Sigmoid colon (tissue), 6 donors: ENCODE measurements at regions not wholly inside any gene's neighbourhood (a gene's known extent, or its start where the extent isn't known, plus 50 kb on each side); places are given as distances from the start of the nearest gene placed in this dataset.

Source experiments
- DNase-seq: peaks from one replicate; pipeline ENCODE4 v3.0.0-alpha.2; 2019
- H3K27ac ChIP-seq, 4 donors: fragments of 200-600 bp; sonication (generic); one replicate each; pipeline ENCODE4 v1.5.1; 2016 to 2019; ENCODE audit warnings: mild to moderate bottlenecking in 1 of 4
- H3K27me3 ChIP-seq, 3 donors: fragments of 200-600 bp; sonication (generic); one replicate each; pipeline ENCODE4 v1.5.1; 2019; ENCODE audit warnings: mild to moderate bottlenecking in 1 of 3
- H3K36me3 ChIP-seq, 4 donors: fragments of 200-600 bp; sonication (generic); one replicate each; pipeline ENCODE4 v1.5.1; 2016 to 2019
- H3K4me1 ChIP-seq, 4 donors: fragments of 200-600 bp; sonication (generic); one replicate each; pipeline ENCODE4 v1.5.1; 2017 to 2019
- H3K4me3 ChIP-seq, 4 donors: fragments of 200-600 bp; sonication (generic); one replicate each; pipeline ENCODE4 v1.5.1; 2017 to 2019; ENCODE audit warnings: mild to moderate bottlenecking in 2 of 4, moderate library complexity in 1 of 4
- H3K9me3 ChIP-seq, 4 donors: fragments of 200-600 bp in 3 of 4; sonication (generic) in 3 of 4; one replicate each; pipeline versions ENCODE4 v1.5.1 to v1.6.1; 2013 to 2019
- EP300 ChIP-seq, 4 donors: sonication (generic); formaldehyde crosslinking; IDR thresholded peaks; one replicate each; pipeline ENCODE4 v1.6.1; 2017; ENCODE audit warnings: antibody characterized with exemption in 4 of 4
- POLR2A ChIP-seq, 2 donors: fragments of 450-650 bp; IDR thresholded peaks; one replicate each; pipeline ENCODE4 v1.6.1; 2016; ENCODE audit warnings: antibody characterized with exemption in 2 of 2, mild to moderate bottlenecking in 2 of 2, moderate library complexity in 2 of 2
- POLR2AphosphoS5 ChIP-seq, 4 donors: sonication (generic); formaldehyde crosslinking; IDR thresholded peaks; one replicate each; pipeline ENCODE4 v1.6.1; 2017; ENCODE audit warnings: antibody characterized with exemption in 4 of 4
- WGBS, 2 donors: extraction: QIAGEN DNeasy Blood & Tissue Kit; methylation state at CpG; one replicate each; pipeline ENCODE4 v1.1.7; 2013; 5-methylcytosine and 5-hydroxymethylcytosine counted together
- intact Hi-C: fragments of 100-400 bp; cut with DNase I; formaldehyde crosslinking; loops from one replicate; pipeline ENCODE4 v1.15.1; 2023
- TF ChIP-seq, protein P1 (sequence below), 4 experiments: fragments of 450-650 bp in 3 of 4; fragments of 200-600 bp in 1 of 4; IDR thresholded peaks; one replicate each; pipeline ENCODE4 v1.5.1; 2016 to 2019; ENCODE audit warnings: antibody characterized with exemption in 4 of 4, mild to moderate bottlenecking in 3 of 4, moderate library complexity in 2 of 4
- donor health status: healthy with polysubstance abuse.
- donor health status: healthy.

DNA sequence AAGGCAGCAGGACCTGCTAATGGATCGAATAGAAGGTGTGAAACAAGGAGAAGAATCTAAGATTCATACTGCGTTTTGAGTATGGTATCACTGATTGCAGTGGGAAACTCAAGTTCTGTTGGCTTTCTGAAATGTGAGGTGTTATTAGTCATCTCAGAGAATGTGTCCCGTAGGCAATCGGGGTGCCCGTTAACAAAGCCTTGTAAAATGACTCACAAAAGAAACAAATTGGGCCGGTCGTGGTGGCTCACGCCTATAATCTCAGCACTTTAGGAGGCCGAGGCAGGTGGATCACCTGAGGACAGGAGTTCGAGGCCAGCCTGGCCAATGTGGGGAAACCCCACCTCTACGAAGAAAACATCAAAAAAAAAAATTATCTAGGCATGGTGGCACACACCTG, 118.2 kb upstream of the C7orf33 start:
- intact Hi-C loops: no loop called here
- TF ChIP-seq EP300 (IDR thresholded peaks at IDR 0.05): no peak
- no peak for TF ChIP-seq POLR2AphosphoS5 (IDR thresholded peaks at IDR 0.05)
- TF ChIP-seq POLR2A (IDR thresholded peaks at IDR 0.05): no peak
- TF ChIP-seq, protein P1, sequence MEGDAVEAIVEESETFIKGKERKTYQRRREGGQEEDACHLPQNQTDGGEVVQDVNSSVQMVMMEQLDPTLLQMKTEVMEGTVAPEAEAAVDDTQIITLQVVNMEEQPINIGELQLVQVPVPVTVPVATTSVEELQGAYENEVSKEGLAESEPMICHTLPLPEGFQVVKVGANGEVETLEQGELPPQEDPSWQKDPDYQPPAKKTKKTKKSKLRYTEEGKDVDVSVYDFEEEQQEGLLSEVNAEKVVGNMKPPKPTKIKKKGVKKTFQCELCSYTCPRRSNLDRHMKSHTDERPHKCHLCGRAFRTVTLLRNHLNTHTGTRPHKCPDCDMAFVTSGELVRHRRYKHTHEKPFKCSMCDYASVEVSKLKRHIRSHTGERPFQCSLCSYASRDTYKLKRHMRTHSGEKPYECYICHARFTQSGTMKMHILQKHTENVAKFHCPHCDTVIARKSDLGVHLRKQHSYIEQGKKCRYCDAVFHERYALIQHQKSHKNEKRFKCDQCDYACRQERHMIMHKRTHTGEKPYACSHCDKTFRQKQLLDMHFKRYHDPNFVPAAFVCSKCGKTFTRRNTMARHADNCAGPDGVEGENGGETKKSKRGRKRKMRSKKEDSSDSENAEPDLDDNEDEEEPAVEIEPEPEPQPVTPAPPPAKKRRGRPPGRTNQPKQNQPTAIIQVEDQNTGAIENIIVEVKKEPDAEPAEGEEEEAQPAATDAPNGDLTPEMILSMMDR (IDR thresholded peaks at IDR 0.05): no peak
- no peaks in the 10 kb centered on the region for H3K27me3 ChIP-seq
- H3K4me3 ChIP-seq: no peak overlapping the region
- H3K4me1 ChIP-seq: no peaks in the 10 kb centered on the region
- no peak overlapping the region for H3K27ac ChIP-seq
- WGBS, 2 donors: 71 to 79% methylated on average over 11 of the region's 11 CpGs
- no peak for DNase-seq
- no peaks in the 10 kb centered on the region for H3K9me3 ChIP-seq
- no peaks in the 10 kb centered on the region for H3K36me3 ChIP-seq

DNA sequence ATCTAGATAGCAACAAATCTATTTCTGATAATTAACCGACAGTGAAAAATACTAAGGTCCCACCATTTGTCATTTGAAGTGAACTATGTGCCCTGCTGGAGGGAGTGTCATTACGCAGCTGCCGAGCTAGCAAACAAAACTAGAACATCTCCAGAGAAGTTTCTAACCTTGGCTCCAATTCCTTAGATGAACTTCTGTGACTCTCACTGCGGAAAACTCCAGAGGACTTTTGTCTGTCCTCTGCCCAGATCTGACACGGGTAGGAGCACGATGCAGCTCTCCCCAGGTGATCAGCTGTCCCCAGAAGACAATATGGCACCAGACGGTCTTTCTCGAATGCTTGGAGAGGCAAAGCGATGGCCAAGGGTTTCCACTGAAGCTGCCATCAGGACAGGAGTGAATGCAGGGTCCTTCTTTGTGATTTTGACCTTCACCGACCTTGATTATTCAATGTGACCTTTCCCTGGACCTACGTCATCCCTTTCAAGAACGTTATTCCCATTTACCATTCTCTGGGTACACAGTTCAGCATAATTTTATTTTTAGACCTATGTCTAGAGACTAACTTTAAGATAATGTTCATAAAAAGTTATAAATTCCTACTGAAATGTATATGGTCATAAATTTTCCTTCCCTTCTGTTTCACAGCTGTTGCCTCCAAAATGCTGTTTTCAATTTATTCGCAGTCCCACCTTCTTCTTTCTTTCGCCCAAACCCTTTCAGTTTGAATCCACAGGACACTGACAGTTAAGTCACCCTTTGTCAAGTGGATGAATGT, 116.7 kb upstream of the C7orf33 start:
- Histone ChIP-seq H3K9me3 (no peaks in the 10 kb centered on the region), H3K27ac (no peak overlapping the region), H3K4me1 (no peaks in the 10 kb centered on the region), H3K36me3 (no peaks in the 10 kb centered on the region), H3K27me3 (no peaks in the 10 kb centered on the region), H3K4me3 (no peak overlapping the region)
- intact Hi-C loops: no loop called here
- DNase-seq: no peak
- TF ChIP-seq POLR2A (IDR thresholded peaks at IDR 0.05): no peak
- WGBS, 2 donors: 70 to 76% methylated on average over 14 of the region's 14 CpGs

- H3K27me3 ChIP-seq: no peaks in the 10 kb centered on the region
- no peaks in the 10 kb centered on the region for H3K4me1 ChIP-seq
- 87 to 92% methylated on average over 6 of the region's 6 CpGs for WGBS, 2 donors
- no peak overlapping the region for H3K27ac ChIP-seq
- intact Hi-C loops: no loop called here
- H3K4me3 ChIP-seq: no peak overlapping the region
- TF ChIP-seq, protein P1 (IDR thresholded peaks at IDR 0.05): no peak
- TF ChIP-seq EP300 (IDR thresholded peaks at IDR 0.05): no peak
- TF ChIP-seq POLR2A (IDR thresholded peaks at IDR 0.05): no peak
- TF ChIP-seq POLR2AphosphoS5 (IDR thresholded peaks at IDR 0.05): no peak
- H3K9me3 ChIP-seq: no peaks in the 10 kb centered on the region
- no peaks in the 10 kb centered on the region for H3K36me3 ChIP-seq
- DNase-seq: no peak
These were observed 116.0 kb upstream of the C7orf33 start for GRCh38 chr7:148474481-148475025.

GRCh38 chr7:148478551-148478950, 112.0 kb upstream of the C7orf33 start:
- Histone ChIP-seq H3K36me3 (no peaks in the 10 kb centered on the region), H3K9me3 (no peaks in the 10 kb centered on the region), H3K27me3 (no peaks in the 10 kb centered on the region), H3K4me3 (no peak overlapping the region), H3K4me1 (no peaks in the 10 kb centered on the region), H3K27ac (no peak overlapping the region)
- 84 to 89% methylated on average over 9 of the region's 9 CpGs for WGBS, 2 donors
- no peak for DNase-seq
- TF ChIP-seq POLR2AphosphoS5 (IDR thresholded peaks at IDR 0.05): no peak
- no peak for TF ChIP-seq POLR2A (IDR thresholded peaks at IDR 0.05)
- TF ChIP-seq, protein P1 (IDR thresholded peaks at IDR 0.05): no peak
- no peak for TF ChIP-seq EP300 (IDR thresholded peaks at IDR 0.05)
- intact Hi-C loops: no loop called here

DNA sequence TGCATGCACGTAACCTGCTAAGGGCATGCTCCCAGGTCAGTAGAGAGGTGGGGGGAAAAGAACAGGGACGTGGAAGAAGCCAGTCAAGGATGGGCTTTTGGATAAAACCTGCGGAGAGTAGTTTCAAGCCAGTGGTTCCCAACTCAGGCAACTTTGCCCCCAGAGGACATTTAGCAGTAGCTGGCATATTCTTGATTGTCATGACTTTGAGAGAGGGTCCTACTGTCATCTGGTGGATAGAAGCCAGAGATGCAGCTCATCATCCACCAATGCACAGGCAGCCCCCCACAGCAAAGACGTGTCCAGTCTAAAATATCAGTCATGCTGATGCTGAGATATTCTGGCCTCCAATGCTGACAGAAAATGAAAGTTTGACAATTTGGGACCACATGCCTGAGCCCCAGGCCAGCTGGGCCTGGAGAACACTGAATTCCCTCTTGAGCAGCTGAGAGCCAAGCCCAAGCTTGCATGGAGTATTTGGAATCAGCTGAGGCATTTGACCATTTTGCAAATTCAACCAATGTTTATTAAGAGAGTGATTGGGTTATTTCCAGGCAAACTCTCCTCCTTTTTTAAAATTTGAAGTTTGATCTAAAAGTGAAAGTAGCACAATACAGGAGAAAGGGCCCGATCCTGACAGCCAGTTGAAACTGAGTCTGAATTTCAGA, 110.0 kb upstream of the C7orf33 start:
- intact Hi-C loops: no loop called here
- Histone ChIP-seq H3K36me3 (no peaks in the 10 kb centered on the region), H3K27me3 (no peaks in the 10 kb centered on the region), H3K27ac (no peak overlapping the region), H3K4me3 (no peak overlapping the region), H3K4me1 (peaks cover 0 to 3% (median under 1%) of the 10 kb centered on the region in 4 donors), H3K9me3 (no peaks in the 10 kb centered on the region)
- TF ChIP-seq POLR2AphosphoS5 (IDR thresholded peaks at IDR 0.05) (no peak), EP300 (IDR thresholded peaks at IDR 0.05) (no peak), POLR2A (IDR thresholded peaks at IDR 0.05) (no peak)
- TF ChIP-seq, protein P1 (IDR thresholded peaks at IDR 0.05): no peak
- DNase-seq: no peak
- WGBS, 2 donors: 85 to 93% methylated on average over 5 of the region's 5 CpGs
